ENCODE measurements at regions not wholly inside any gene's neighbourhood (a gene's known extent, or its start where the extent isn't known, plus 50 kb on each side); places are given as distances from the start of the nearest gene placed in this dataset.

DNA sequence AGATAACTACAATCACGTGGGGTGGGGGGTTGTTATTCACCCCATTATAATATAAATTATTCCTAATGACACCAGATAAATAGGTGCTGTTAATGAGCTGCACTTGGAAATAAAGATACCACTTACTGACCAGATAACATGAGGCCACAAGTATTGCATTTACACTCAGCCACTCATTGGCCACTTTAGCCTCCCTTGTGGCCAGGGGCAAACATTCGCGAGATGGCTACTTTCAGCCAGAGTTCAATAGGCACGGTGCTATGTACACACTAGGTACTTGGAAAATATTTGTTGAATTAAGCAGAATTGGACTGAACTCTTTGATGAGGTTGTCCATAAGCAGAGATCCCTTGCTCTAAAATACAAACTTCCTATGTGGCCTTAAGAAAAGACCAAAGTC is 713.7 kb upstream of the TENM3 start:
- TF ChIP-seq, protein P1, sequence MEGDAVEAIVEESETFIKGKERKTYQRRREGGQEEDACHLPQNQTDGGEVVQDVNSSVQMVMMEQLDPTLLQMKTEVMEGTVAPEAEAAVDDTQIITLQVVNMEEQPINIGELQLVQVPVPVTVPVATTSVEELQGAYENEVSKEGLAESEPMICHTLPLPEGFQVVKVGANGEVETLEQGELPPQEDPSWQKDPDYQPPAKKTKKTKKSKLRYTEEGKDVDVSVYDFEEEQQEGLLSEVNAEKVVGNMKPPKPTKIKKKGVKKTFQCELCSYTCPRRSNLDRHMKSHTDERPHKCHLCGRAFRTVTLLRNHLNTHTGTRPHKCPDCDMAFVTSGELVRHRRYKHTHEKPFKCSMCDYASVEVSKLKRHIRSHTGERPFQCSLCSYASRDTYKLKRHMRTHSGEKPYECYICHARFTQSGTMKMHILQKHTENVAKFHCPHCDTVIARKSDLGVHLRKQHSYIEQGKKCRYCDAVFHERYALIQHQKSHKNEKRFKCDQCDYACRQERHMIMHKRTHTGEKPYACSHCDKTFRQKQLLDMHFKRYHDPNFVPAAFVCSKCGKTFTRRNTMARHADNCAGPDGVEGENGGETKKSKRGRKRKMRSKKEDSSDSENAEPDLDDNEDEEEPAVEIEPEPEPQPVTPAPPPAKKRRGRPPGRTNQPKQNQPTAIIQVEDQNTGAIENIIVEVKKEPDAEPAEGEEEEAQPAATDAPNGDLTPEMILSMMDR (IDR thresholded peaks at IDR 0.05 in 8 of 11, conservative IDR thresholded peaks at IDR 0.05 in 3 of 11): no peak
- no peak for TF ChIP-seq POLR2AphosphoS5 (IDR thresholded peaks at IDR 0.05)
